ENCODE measurements at regions not wholly inside any gene's neighbourhood (a gene's known extent, or its start where the extent isn't known, plus 50 kb on each side); places are given as distances from the start of the nearest gene placed in this dataset.

GRCh38 chr2:238747557-238747956, 100.3 kb upstream of the TWIST2 start:
- H3F3A ChIP-seq (ENCODE audit: insufficient read depth, low read length), result no peaks in the 10 kb centered on the region
- H3K4me3 ChIP-seq (ENCODE audit: low read length), result no peak overlapping the region
- no peaks in the 10 kb centered on the region for H3K9me2 ChIP-seq (replicated peaks; ENCODE audit: insufficient read depth, low read length)
- no peaks in the 10 kb centered on the region for H3K4me1 ChIP-seq (ENCODE audit: low read length)
- H3K9me3 ChIP-seq (replicated peaks; ENCODE audit: insufficient read depth, low read length), result no peaks in the 10 kb centered on the region
- no peak overlapping the region for H2AFZ ChIP-seq (ENCODE audit: low read length)
- H3K79me2 ChIP-seq (ENCODE audit: low read length), result no peaks in the 10 kb centered on the region
- H3K4me2 ChIP-seq (ENCODE audit: low read depth, low read length), result no peak overlapping the region
- no peaks in the 10 kb centered on the region for H3K27me3 ChIP-seq (replicated peaks; ENCODE audit: insufficient read depth, low read length)
- no peaks in the 10 kb centered on the region for H4K20me1 ChIP-seq (ENCODE audit: insufficient read depth, low read length)
- no peak overlapping the region for H3K27ac ChIP-seq (ENCODE audit: low read length)
- TF ChIP-seq EZH2phosphoT487 (IDR thresholded peaks at IDR 0.05; ENCODE audit: low read length), result no peak
- TF ChIP-seq CTCF (IDR thresholded peaks at IDR 0.05; ENCODE audit: low read length), result no peak
- TF ChIP-seq EZH2 (optimal IDR thresholded peaks at IDR 0.05; ENCODE audit: low read depth, low read length), result no peak
- H3K9ac ChIP-seq (ENCODE audit: low read length), result no peak overlapping the region
- H3K36me3 ChIP-seq (replicated peaks; ENCODE audit: insufficient read depth, low read length), result no peaks in the 10 kb centered on the region
- no peak for DNase-seq

- TF ChIP-seq EZH2phosphoT487 (IDR thresholded peaks at IDR 0.05; ENCODE audit: low read length) (no peak), EZH2 (optimal IDR thresholded peaks at IDR 0.05; ENCODE audit: low read depth, low read length) (no peak), CTCF (IDR thresholded peaks at IDR 0.05; ENCODE audit: low read length) (no peak)
- H2AFZ ChIP-seq (ENCODE audit: low read length), result no peak overlapping the region
- H3F3A ChIP-seq (ENCODE audit: insufficient read depth, low read length), result no peaks in the 10 kb centered on the region
- H3K27ac ChIP-seq (ENCODE audit: low read length), result no peak overlapping the region
- no peaks in the 10 kb centered on the region for H3K4me1 ChIP-seq (ENCODE audit: low read length)
- no peak for DNase-seq
- no peak overlapping the region for H3K4me2 ChIP-seq (ENCODE audit: low read depth, low read length)
- H4K20me1 ChIP-seq (ENCODE audit: insufficient read depth, low read length), result no peaks in the 10 kb centered on the region
- no peaks in the 10 kb centered on the region for H3K9me2 ChIP-seq (replicated peaks; ENCODE audit: insufficient read depth, low read length)
- no peaks in the 10 kb centered on the region for H3K27me3 ChIP-seq (replicated peaks; ENCODE audit: insufficient read depth, low read length)
- no peaks in the 10 kb centered on the region for H3K36me3 ChIP-seq (replicated peaks; ENCODE audit: insufficient read depth, low read length)
- H3K9ac ChIP-seq (ENCODE audit: low read length), result no peak overlapping the region
- H3K4me3 ChIP-seq (ENCODE audit: low read length), result no peak overlapping the region
- no peaks in the 10 kb centered on the region for H3K79me2 ChIP-seq (ENCODE audit: low read length)
- no peaks in the 10 kb centered on the region for H3K9me3 ChIP-seq (replicated peaks; ENCODE audit: insufficient read depth, low read length)
These were observed 97.5 kb upstream of the TWIST2 start for GRCh38 chr2:238750212-238750904.

GRCh38 chr2:238754259-238754658, 93.6 kb upstream of the TWIST2 start:
- no peaks in the 10 kb centered on the region for H3K4me1 ChIP-seq (ENCODE audit: low read length)
- no peaks in the 10 kb centered on the region for H3K36me3 ChIP-seq (replicated peaks; ENCODE audit: insufficient read depth, low read length)
- H3K27me3 ChIP-seq (replicated peaks; ENCODE audit: insufficient read depth, low read length), result no peaks in the 10 kb centered on the region
- H3K9ac ChIP-seq (ENCODE audit: low read length), result no peak overlapping the region
- no peak overlapping the region for H3K4me3 ChIP-seq (ENCODE audit: low read length)
- no peaks in the 10 kb centered on the region for H3F3A ChIP-seq (ENCODE audit: insufficient read depth, low read length)
- no peak overlapping the region for H2AFZ ChIP-seq (ENCODE audit: low read length)
- H3K9me3 ChIP-seq (replicated peaks; ENCODE audit: insufficient read depth, low read length), result no peaks in the 10 kb centered on the region
- no peak overlapping the region for H3K27ac ChIP-seq (ENCODE audit: low read length)
- H3K9me2 ChIP-seq (replicated peaks; ENCODE audit: insufficient read depth, low read length), result no peaks in the 10 kb centered on the region
- no peaks in the 10 kb centered on the region for H4K20me1 ChIP-seq (ENCODE audit: insufficient read depth, low read length)
- H3K79me2 ChIP-seq (ENCODE audit: low read length), result no peaks in the 10 kb centered on the region
- DNase-seq, result no peak
- no peak overlapping the region for H3K4me2 ChIP-seq (ENCODE audit: low read depth, low read length)
- TF ChIP-seq EZH2phosphoT487 (IDR thresholded peaks at IDR 0.05; ENCODE audit: low read length) (no peak), CTCF (IDR thresholded peaks at IDR 0.05; ENCODE audit: low read length) (no peak), EZH2 (optimal IDR thresholded peaks at IDR 0.05; ENCODE audit: low read depth, low read length) (no peak)
